Colonic mucosa (tissue), 4 donors: ENCODE measurements at regions not wholly inside any gene's neighbourhood (a gene's known extent, or its start where the extent isn't known, plus 50 kb on each side); places are given as distances from the start of the nearest gene placed in this dataset.

Source experiments
- DNase-seq: peaks from one replicate; pipeline ENCODE4 v3.0.0-alpha.2; 2020
- H3K27ac ChIP-seq: fragments of 200-600 bp; one replicate; pipeline ENCODE4 v1.8.0; 2021
- H3K27me3 ChIP-seq: fragments of 200-600 bp; one replicate; pipeline ENCODE4 v1.8.0; 2021
- H3K36me3 ChIP-seq: fragments of 200-600 bp; one replicate; pipeline ENCODE4 v1.8.0; 2021
- H3K4me1 ChIP-seq: fragments of 200-600 bp; one replicate; pipeline ENCODE4 v1.8.0; 2021; ENCODE audit warnings: mild to moderate bottlenecking
- H3K4me3 ChIP-seq: fragments of 200-600 bp; one replicate; pipeline ENCODE4 v1.8.0; 2021
- H3K9ac ChIP-seq, 2 donors: one replicate each; pipeline ENCODE4 v1.7.0; 2013; ENCODE audit warnings: control low read depth in 2 of 2, low read depth in 2 of 2, low read length in 2 of 2
- H3K9me3 ChIP-seq: fragments of 200-600 bp; one replicate; pipeline ENCODE4 v1.8.0; 2021
- intact Hi-C: fragments of 100-400 bp; cut with DNase I; formaldehyde crosslinking; loops from one replicate; pipeline ENCODE4 v1.14.1; 2022
- TF ChIP-seq, protein P1 (sequence below): fragments of 200-600 bp; IDR thresholded peaks from one replicate; pipeline ENCODE4 v1.8.0; 2022; ENCODE audit warnings: antibody characterized with exemption, mild to moderate bottlenecking
- donor health status: healthy.
- donor health status: DM: no; HTN: no; CAD: no.
- donor health status: DM: no; HTN: no; CAD: no.

DNA sequence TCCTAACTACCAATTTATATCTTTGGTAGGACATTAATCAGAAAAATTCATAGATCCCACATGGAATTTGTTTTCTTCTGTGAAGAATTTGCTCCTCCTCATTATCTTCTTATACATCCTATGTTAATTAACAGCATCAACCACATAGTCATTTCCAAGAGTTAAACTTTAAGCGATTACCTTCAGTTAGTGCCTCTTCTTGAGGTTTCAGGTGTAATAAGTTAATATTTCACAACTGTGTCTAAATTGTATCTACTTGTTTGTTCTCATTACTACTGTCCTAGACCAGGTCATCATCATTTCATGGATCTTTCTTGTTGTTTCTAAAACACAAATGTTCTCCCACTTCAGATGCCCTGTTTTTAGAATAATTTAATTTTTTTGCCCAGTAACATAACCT, 457.9 kb downstream of the FAT4 start:
- intact Hi-C loops: no loop called here
- H3K36me3 ChIP-seq: no peaks in the 10 kb centered on the region
- no peaks in the 10 kb centered on the region for H3K4me1 ChIP-seq
- DNase-seq: no peak
- H3K27ac ChIP-seq: no peak overlapping the region
- TF ChIP-seq, protein P1, sequence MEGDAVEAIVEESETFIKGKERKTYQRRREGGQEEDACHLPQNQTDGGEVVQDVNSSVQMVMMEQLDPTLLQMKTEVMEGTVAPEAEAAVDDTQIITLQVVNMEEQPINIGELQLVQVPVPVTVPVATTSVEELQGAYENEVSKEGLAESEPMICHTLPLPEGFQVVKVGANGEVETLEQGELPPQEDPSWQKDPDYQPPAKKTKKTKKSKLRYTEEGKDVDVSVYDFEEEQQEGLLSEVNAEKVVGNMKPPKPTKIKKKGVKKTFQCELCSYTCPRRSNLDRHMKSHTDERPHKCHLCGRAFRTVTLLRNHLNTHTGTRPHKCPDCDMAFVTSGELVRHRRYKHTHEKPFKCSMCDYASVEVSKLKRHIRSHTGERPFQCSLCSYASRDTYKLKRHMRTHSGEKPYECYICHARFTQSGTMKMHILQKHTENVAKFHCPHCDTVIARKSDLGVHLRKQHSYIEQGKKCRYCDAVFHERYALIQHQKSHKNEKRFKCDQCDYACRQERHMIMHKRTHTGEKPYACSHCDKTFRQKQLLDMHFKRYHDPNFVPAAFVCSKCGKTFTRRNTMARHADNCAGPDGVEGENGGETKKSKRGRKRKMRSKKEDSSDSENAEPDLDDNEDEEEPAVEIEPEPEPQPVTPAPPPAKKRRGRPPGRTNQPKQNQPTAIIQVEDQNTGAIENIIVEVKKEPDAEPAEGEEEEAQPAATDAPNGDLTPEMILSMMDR: no peak
- no peak overlapping the region for H3K4me3 ChIP-seq
- no peaks in the 10 kb centered on the region for H3K9me3 ChIP-seq
- H3K27me3 ChIP-seq: no peaks in the 10 kb centered on the region
- no peak overlapping the region for H3K9ac ChIP-seq

DNA sequence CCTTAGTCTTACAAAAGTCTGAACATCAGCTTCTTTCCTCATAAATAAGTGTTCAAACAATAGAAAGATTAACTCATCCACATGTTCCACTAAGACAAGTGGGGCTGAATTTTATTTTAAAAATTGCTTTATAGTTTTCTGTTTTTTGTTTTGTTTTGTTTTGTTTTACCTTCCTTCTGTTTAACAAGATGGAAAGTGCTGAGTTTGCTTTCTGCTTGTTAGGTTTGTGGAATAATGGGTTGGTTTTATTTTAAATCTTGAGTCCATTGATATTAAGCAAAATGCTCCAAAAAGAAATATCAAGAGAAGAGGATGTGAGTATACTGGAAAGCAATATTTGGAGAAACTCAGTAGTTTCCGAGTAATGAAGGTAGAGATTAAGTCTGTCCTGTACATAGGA, 458.7 kb downstream of the FAT4 start:
- no peaks in the 10 kb centered on the region for H3K27me3 ChIP-seq
- no peaks in the 10 kb centered on the region for H3K36me3 ChIP-seq
- no peaks in the 10 kb centered on the region for H3K9me3 ChIP-seq
- no peak overlapping the region for H3K4me3 ChIP-seq
- TF ChIP-seq, protein P1: no peak
- intact Hi-C loops: no loop called here
- no peaks in the 10 kb centered on the region for H3K4me1 ChIP-seq
- no peak for DNase-seq
- H3K9ac ChIP-seq: no peak overlapping the region
- H3K27ac ChIP-seq: no peak overlapping the region

DNA sequence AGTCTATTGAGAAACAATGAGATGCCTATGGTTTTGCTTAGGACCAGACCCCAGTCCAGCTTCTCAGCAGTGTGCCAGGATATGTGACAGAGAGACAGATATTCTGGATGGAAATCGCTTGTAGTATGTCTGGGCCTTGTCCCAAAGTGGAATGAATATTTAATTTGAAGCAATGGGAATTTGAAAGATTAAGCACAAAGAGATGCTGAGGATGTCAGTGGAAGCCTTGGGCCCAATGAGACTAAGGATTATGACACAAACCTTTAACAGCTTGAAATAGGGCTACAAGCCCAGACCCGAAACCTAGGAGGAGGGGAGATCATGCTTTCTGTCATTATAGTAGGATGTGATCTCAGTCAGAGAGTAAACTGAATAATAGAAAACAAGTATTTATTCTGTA, 459.2 kb downstream of the FAT4 start:
- Histone ChIP-seq H3K4me3 (no peak overlapping the region), H3K27me3 (no peaks in the 10 kb centered on the region), H3K9ac (no peak overlapping the region), H3K9me3 (no peaks in the 10 kb centered on the region), H3K27ac (no peak overlapping the region), H3K36me3 (no peaks in the 10 kb centered on the region), H3K4me1 (no peaks in the 10 kb centered on the region)
- TF ChIP-seq, protein P1: no peak
- intact Hi-C loops: no loop called here
- no peak for DNase-seq

DNA sequence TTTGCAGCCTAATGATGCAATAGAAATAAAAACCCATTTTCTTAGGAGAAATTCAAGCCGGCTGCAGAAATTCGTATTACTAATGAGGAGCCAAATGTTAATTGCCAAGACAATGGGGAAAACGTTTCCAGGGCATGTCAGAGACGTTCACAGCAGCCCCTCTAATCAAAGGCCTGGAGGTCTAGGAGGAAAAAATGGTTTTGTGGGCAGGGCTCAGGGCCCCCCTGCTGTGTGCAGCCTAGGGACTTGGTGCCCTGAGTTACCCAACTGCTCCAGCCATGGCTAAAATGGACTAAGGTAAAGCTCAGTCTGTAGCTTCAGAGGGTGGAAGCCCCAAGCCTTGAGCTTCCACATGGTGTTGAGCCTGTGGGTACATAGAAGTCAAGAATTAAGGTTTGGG, 461.4 kb downstream of the FAT4 start:
- Histone ChIP-seq H3K9ac (no peak overlapping the region), H3K4me1 (no peaks in the 10 kb centered on the region), H3K27ac (no peak overlapping the region), H3K4me3 (no peak overlapping the region), H3K9me3 (no peaks in the 10 kb centered on the region), H3K27me3 (no peaks in the 10 kb centered on the region), H3K36me3 (no peaks in the 10 kb centered on the region)
- TF ChIP-seq, protein P1: no peak
- no peak for DNase-seq
- intact Hi-C loops: no loop called here

DNA sequence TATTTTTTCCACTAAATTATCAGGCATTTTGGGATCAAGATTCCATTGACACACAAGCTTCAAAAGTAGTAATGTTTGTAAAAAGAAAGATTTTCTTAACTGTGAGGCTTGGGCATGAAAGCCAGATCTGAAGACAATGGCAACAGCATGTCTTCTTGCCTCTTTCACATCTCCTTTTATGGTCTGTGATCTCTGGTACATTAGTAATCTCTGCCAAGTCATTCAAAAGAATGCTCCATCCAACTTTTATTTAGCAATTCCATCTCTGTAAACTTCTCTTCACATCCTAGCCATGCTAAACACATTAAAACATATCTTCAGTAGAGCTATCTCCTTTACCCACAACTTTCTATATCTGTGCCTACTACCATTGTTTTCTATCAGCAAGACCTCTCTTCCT, 465.4 kb downstream of the FAT4 start:
- no peak overlapping the region for H3K27ac ChIP-seq
- no peaks in the 10 kb centered on the region for H3K4me1 ChIP-seq
- TF ChIP-seq, protein P1: no peak
- H3K27me3 ChIP-seq: no peaks in the 10 kb centered on the region
- no peak overlapping the region for H3K4me3 ChIP-seq
- no peak for DNase-seq
- no peaks in the 10 kb centered on the region for H3K9me3 ChIP-seq
- no peaks in the 10 kb centered on the region for H3K36me3 ChIP-seq
- H3K9ac ChIP-seq: no peak overlapping the region
- intact Hi-C loops: no loop called here

DNA sequence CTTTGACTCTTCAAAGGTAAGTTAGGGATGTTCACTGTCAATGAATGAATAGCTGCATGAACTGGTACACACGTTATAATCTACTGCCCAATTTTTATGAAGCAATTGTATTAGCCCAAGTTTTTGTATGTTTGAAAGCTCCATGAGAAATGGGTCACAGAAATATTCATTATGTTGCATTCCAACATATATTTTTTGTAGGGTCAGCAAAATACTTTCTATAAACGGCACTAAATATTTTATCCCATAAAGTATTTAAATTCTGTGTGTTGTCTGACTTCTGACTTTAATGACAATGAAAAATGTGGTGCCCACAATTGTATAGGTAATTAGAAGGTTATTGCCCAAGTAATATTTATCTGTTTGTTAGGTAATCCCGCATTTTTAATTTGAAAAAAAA, 466.0 kb downstream of the FAT4 start:
- no peaks in the 10 kb centered on the region for H3K9me3 ChIP-seq

More for the DNA sequence above, 466.0 kb downstream of the FAT4 start:
- Histone ChIP-seq H3K27ac (no peak overlapping the region), H3K4me1 (no peaks in the 10 kb centered on the region), H3K9ac (no peak overlapping the region), H3K4me3 (no peak overlapping the region), H3K36me3 (no peaks in the 10 kb centered on the region), H3K27me3 (no peaks in the 10 kb centered on the region)
- no peak for DNase-seq
- TF ChIP-seq, protein P1: no peak
- intact Hi-C loops: no loop called here
